ENCODE measurements at regions not wholly inside any gene's neighbourhood (a gene's known extent, or its start where the extent isn't known, plus 50 kb on each side); places are given as distances from the start of the nearest gene placed in this dataset.

- Histone ChIP-seq H3K9me3 (ENCODE audit: insufficient read depth in 2 of 2, low read depth in 1 of 2, low read length in 1 of 2) (peaks cover 0 to 5% of the 10 kb centered on the region in 2 experiments; a peak in 1 of 4 replicates), H4K8ac (ENCODE audit: extremely low read depth, insufficient read depth, low read length) (no peak overlapping the region), H4K20me1 (replicated peaks in 1 of 2; ENCODE audit: control insufficient read depth in 1 of 2, insufficient read depth in 2 of 2, low read length in 2 of 2) (no peaks in the 10 kb centered on the region), H3K4me2 (ENCODE audit: insufficient read depth in 1 of 2, low read depth in 2 of 2, low read length in 2 of 2) (no peak overlapping the region), H4K5ac (ENCODE audit: insufficient read length, low read depth, low read length) (no peak overlapping the region), H2AFZ (ENCODE audit: low read length) (no peak overlapping the region), H3K27ac (ENCODE audit: low read depth, low read length) (no peak overlapping the region), H3K4me1 (replicated peaks in 1 of 4; ENCODE audit: control insufficient read depth in 3 of 4, insufficient read depth in 4 of 4, low read length in 3 of 4) (peaks cover 6 to 14% (median 6%) of the 10 kb centered on the region in 4 experiments), H3K4ac (replicated peaks; ENCODE audit: insufficient read length, low read depth, low read length) (no peak overlapping the region), H3K14ac (ENCODE audit: insufficient read length) (no peak overlapping the region), H3K79me1 (ENCODE audit: low read depth, low read length) (no peaks in the 10 kb centered on the region), H3K79me2 (ENCODE audit: control insufficient read depth in 1 of 2, insufficient read depth in 2 of 2, low read length in 2 of 2) (no peaks in the 10 kb centered on the region), H2BK20ac (ENCODE audit: low read length) (no peak overlapping the region), H4K91ac (replicated peaks; ENCODE audit: insufficient read length, low read length) (peak overlapping the region; percentile 25), H3K4me3 (ENCODE audit: extremely low read depth in 1 of 4, insufficient read depth in 2 of 4, low read depth in 3 of 4, low read length in 4 of 4) (no peak overlapping the region), H3K56ac (replicated peaks; ENCODE audit: insufficient read length, low read depth, low read length) (no peak overlapping the region), H3K27me3 (replicated peaks in 1 of 4; ENCODE audit: control insufficient read depth in 3 of 4, extremely low read depth in 1 of 4, insufficient read depth in 3 of 4, low read length in 3 of 4) (no peaks in the 10 kb centered on the region), H2BK120ac (replicated peaks; ENCODE audit: low read depth, low read length) (no peak overlapping the region), H2BK12ac (ENCODE audit: low read depth, low read length) (no peak overlapping the region), H3K36me3 (ENCODE audit: control insufficient read depth in 2 of 4, insufficient read depth in 4 of 4, low read length in 3 of 4) (no peaks in the 10 kb centered on the region), H3K18ac (ENCODE audit: extremely low read depth, low read length) (no peak overlapping the region), H3K23me2 (ENCODE audit: low read depth, low read length) (no peaks in the 10 kb centered on the region), H3K9ac (replicated peaks in 1 of 4; ENCODE audit: extremely low read depth in 1 of 4, low read depth in 3 of 4, low read length in 3 of 4) (no peak overlapping the region), H2BK15ac (ENCODE audit: low read length) (no peak overlapping the region), H2AK5ac (ENCODE audit: low read depth, low read length) (no peak overlapping the region), H3K23ac (ENCODE audit: insufficient read length) (no peak overlapping the region), H2BK5ac (ENCODE audit: low read depth, low read length) (no peak overlapping the region)
- ChIA-PET POLR2A (ENCODE audit: partially characterized antibody) (no interaction called here), CTCF (ENCODE audit: partially characterized antibody) (interaction anchor here (1.1 kb wide), 1 partner anchor 31 kb away, joined by 3 read pairs; no protein-coding TSS in a partner anchor)
- DNase-seq (ENCODE audit: low read depth in 1 of 2, low spot score in 2 of 2) (no peak), FAIRE-seq (no peak)
- WGBS, 2 experiments (ENCODE audit: extremely low coverage in 1 of 2, insufficient coverage in 1 of 2, insufficient read length in 1 of 2, insufficient replicate concordance in 2 of 2, low coverage in 1 of 2, low lambda C conversion rate in 2 of 2, missing lambda C conversion rate in 1 of 2), result 84% methylated on average over 3 of the region's 3 CpGs; no CpG with 5 or more reads in 1 of the 2 experiments
- TF ChIP-seq NRF1 (IDR thresholded peaks at IDR 0.05; ENCODE audit: low read depth, low read length) (no peak), KDM1A (IDR thresholded peaks at IDR 0.05; ENCODE audit: borderline replicate concordance, low read length) (peak; percentile 66; the same call in 1 of the 2 replicates)
Observed at GRCh38 chr5:173696216-173696615, 79.8 kb upstream of the BOD1 start.
